ENCODE measurements at regions not wholly inside any gene's neighbourhood (a gene's known extent, or its start where the extent isn't known, plus 50 kb on each side); places are given as distances from the start of the nearest gene placed in this dataset.

- TF ChIP-seq CTCF (IDR thresholded peaks at IDR 0.05) (no peak), POLR2A (IDR thresholded peaks at IDR 0.05) (no peak)
Observed at GRCh38 chr11:39675171-39675570, 1784.3 kb downstream of the LRRC4C start.

Measured in upper lobe of left lung (tissue), 4 donors.